OCI-M1 (cell line): ENCODE measurements at regions not wholly inside any gene's neighbourhood (a gene's known extent, or its start where the extent isn't known, plus 50 kb on each side); places are given as distances from the start of the nearest gene placed in this dataset.
A peak's percentile ranks its signal among the peaks of the same experiment; 100 is the strongest.

Experiments used
- DNase-seq: peaks from one replicate; lab custom pipeline; 2025; lab: John Stamatoyannopoulos, UW

- DNase-seq: no peak
These were observed 752.2 kb downstream of the EFNB2 start for GRCh38 chr13:105783261-105783660.

GRCh38 chr13:105778196-105778595 lies 757.3 kb downstream of the EFNB2 start:
- no peak for DNase-seq

- DNase-seq: peak; percentile 21
These were observed 760.6 kb downstream of the EFNB2 start for GRCh38 chr13:105774739-105775460.

DNA sequence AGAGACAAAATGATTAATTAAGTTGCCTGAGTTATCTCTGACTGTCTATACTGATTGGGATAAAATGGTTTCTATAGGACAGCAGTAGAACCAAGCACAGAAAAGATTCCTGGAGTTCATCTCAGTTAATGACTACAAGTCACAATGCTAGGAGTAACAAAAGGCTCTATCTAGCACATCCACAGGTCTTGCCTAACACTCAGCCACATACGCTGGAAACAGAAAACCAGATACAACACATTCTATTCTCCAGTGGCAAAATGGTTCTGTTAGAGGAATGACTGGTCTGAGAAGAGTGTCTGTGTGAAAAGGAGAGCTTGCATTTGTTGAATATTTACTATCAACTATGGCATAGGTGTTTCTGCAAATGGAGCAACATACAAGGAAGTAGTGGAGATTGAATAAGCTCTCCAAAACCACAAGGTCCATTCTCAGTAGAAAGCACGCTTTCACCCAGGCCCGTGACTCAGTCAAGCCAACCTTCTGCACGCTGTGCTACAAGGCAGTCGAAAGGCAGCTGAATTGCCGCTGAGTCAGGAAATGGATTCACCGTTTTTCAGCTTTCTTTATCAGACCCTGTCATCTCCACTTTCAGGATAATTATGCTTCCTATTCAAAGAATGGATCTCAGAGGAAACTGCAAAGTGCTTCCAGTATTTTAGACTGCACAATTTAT lies 761.5 kb downstream of the EFNB2 start:
- peak; percentile 56 for DNase-seq

GRCh38 chr13:105773241-105773640 lies 762.2 kb downstream of the EFNB2 start:
- DNase-seq: no peak

GRCh38 chr13:105764486-105764885 lies 771.0 kb downstream of the EFNB2 start:
- DNase-seq: no peak

- DNase-seq: no peak
These were observed 771.6 kb downstream of the EFNB2 start for GRCh38 chr13:105763851-105764250.

GRCh38 chr13:105762096-105762495 lies 773.4 kb downstream of the EFNB2 start:
- DNase-seq: no peak

DNA sequence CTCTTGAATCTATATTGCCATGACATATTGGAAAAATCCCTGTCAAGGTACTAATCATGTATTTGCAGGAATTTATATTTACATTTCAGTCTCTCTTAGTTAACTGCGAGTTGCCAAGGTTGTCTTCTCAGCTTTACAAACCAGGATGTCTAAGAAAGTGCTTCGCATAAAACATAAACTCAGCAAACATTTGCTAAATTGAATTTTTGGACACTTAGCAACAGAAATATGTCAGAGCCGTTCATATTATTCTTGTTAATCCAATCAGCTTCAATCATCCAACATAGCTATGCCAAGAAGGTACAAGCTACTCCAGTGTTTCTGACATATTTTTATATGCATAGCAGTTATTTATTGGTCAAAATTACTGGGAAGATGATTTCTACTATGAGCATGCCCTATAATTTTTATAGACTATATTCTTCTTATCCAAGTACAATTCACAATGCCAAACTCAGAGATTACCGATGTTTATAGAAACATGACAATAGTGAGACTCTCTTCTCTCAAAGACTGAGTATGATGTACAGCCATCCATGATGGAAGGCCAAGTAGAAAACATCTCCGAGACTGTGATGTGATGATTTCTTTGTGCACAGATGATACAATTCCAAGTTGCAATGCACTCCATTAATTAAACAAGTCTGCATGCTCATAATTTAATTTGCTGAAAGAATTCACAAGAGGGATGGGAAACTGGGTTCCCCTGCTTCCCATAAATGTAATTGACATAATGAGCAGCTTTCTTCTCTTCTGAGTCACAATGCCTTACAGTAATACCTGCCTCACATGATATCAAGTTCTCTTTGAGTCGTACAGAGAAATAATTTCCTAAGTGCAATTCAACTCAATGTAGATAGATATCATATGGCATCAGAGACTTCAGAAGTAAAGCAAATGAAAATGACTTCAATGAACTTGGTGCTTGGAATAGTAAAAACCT lies 776.3 kb downstream of the EFNB2 start:
- no peak for DNase-seq

- no peak for DNase-seq
These were observed 794.7 kb downstream of the EFNB2 start for GRCh38 chr13:105740739-105741138.

- no peak for DNase-seq
These were observed 797.8 kb downstream of the EFNB2 start for GRCh38 chr13:105737688-105738087.

DNA sequence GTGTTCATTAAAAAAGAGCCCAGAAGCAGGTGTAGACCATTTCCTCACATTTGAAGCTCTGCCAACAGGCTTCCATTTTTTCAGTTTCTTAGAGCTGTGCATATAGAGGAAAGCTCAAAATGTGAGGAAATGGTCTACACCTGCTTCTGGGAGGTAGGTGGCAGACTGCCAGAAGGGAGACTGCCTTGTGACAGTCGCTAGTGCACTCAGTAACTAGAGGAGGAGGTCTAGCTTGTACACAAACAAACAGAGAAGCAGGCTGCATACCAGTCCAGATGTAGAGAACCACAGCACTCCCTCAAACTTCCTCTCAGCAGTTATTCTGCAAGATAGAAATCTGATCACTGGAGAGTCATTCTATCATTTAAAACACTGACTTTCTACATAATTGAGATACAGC lies 800.2 kb downstream of the EFNB2 start:
- DNase-seq: no peak

DNA sequence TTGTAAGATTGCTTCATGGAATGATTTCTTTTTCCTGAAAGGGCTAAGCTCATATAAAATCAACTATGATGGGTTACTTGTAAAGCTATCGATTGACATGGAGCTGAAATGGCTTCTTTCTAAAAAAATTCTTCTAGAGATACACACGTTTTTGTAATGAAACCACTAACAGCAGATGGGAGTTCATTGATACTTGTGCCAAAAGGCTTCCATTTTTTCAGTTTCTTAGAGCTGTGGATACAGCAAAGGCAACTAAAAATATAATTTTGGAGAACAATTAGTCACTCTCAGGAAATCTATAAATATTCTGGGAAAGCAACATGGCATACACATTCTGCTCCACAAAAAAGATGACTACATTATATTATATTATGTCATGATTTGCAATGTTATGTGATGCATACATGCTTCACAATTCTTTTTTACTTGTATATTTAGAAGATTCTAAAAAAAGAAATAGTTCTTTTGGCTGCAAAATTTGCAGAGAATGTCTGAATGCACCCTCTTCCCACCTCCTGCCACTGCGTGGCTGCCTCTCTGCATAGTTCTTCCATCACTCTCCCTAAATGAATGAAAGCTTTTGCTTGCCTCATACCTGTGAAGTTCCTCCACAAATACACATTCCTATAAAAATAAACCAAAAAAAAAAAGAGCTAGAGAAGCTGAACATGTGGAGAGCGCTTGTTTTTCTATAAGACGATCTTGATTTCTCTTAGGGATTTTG lies 802.5 kb downstream of the EFNB2 start:
- no peak for DNase-seq

- DNase-seq: no peak
These were observed 809.6 kb downstream of the EFNB2 start for GRCh38 chr13:105725887-105726286.

DNA sequence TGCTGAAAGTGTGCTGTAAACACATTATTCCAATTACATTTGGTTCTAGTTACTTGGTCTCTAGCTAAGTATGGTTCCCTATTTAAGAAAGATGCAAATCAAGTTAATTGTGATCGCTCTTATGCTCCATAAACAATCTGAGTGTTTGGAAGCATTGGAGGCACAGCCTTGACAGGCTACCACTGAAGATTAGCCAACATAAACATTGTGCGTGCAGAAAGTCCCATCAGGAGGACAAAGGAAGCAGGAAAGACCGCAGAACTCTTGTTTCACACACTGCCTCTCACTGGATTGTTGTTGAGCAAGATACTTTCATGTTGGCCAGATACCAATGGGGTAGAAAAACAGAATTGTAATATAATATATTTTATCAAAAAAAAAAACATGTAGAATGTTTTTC lies 814.4 kb downstream of the EFNB2 start:
- no peak for DNase-seq

GRCh38 chr13:105719859-105720258 lies 815.6 kb downstream of the EFNB2 start:
- no peak for DNase-seq

DNA sequence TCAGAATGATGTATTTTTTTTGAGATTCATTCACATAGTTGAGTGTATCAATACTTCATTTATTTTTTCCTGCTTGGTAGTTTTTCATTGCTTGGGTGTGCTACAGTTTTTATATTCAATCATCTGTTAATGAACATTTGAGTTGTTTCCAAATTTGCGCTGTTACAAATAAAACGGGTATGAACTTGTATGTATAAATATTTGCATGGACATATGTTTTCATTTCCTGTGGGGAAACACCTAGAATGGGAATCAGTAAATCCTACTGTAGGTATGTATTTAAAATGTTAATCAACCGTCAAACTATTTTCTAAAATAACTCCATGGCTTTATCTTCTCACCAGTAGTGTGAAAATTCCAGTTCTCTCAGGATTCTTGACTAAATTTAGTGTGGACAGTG lies 826.3 kb downstream of the EFNB2 start:
- DNase-seq: no peak

- DNase-seq: no peak
These were observed 831.6 kb downstream of the EFNB2 start for GRCh38 chr13:105703843-105704242.

GRCh38 chr13:105702441-105702840 lies 833.0 kb downstream of the EFNB2 start:
- no peak for DNase-seq

DNA sequence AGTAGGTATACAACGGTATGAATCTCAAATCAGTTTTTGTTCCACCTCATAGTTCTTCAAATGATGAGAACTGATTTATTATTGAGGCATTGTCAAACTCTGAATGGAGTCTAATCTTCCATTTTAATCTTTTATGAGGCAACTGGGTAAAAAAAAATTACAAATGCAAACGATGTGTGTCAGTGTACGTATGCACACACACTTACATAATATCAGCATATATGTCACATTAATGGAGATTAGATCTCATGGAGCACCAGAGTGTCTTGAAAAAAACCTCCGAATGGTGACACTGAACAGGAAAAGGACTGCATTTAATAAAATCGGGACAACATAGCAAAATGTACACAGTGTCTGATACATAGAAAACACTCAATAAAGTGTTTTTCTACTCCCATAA lies 842.7 kb downstream of the EFNB2 start:
- no peak for DNase-seq

DNA sequence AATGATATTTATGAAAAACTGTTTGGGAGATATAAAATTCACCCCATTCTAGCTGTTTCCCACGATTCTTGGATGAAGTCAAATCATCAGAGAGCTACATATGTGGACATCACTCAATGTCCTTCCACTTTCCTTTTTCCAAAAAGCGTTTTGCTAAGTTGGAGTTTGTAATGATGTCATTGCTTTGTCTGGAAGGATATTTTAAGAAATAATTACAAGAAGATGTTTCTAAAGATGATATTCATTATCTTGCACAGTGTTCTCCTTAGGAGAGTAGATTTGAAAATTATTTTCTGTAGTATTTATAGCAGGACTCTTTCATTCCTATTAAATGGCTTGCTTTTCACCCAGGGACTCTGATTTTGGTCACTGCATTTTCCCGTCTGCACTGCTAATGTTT lies 851.2 kb downstream of the EFNB2 start:
- no peak for DNase-seq

GRCh38 chr13:105679838-105680237 lies 855.6 kb downstream of the EFNB2 start:
- no peak for DNase-seq
